Heart left ventricle (tissue), 13 donors: ENCODE measurements at regions not wholly inside any gene's neighbourhood (a gene's known extent, or its start where the extent isn't known, plus 50 kb on each side); places are given as distances from the start of the nearest gene placed in this dataset.

Source experiments
- POLR2A ChIP-seq, 2 donors: fragments of 450-650 bp; IDR thresholded peaks; one replicate each; pipeline ENCODE4 v1.6.1; 2017; ENCODE audit warnings: antibody characterized with exemption in 2 of 2, mild to moderate bottlenecking in 2 of 2, moderate library complexity in 2 of 2
- TF ChIP-seq, protein P1 (sequence below), 12 donors: fragments of 200-600 bp; sonication (generic) in 4 of 12; IDR thresholded peaks; one replicate each; pipeline versions ENCODE4 v1.5.0 to v1.8.0; 2018 to 2022; ENCODE audit warnings: antibody characterized with exemption in 12 of 12, mild to moderate bottlenecking in 5 of 12
- donor health status: ischemic (EF 13 %, LVEDD 7.1; RV severe dilation, severe dysfunction).
- donor health status: DM: no; HTN: yes; CAD: no.
- donor health status: DM: no; HTN: no; CAD: no.
- donor health status: ischemic (EF 25% LVEDD 6.9; RV normal size, moderate dysfunction).
- donor health status: ischemic (EF 25% LVEDD 5.7; RV mildly dilated, moderate dysfunction).
- donor health status: ischemic (EF 35%, LVEDD 5.7; RV mildly dilated, moderate dysfunction).
- donor health status: nonischemic (EF 11% LVEDD 7.7; RV severe dilation, severe dysfunction).
- donor health status: DM: yes; HTN: yes; CAD: no.
- donor health status: PGD.
- donor health status: ischemic (EF 29% LVEDD 5.4; RV normal size, mild dysfunction).
- donor health status: nonischemic (EF 23%, LVEDD 6.1; RV moderate dilation, normal function).

DNA sequence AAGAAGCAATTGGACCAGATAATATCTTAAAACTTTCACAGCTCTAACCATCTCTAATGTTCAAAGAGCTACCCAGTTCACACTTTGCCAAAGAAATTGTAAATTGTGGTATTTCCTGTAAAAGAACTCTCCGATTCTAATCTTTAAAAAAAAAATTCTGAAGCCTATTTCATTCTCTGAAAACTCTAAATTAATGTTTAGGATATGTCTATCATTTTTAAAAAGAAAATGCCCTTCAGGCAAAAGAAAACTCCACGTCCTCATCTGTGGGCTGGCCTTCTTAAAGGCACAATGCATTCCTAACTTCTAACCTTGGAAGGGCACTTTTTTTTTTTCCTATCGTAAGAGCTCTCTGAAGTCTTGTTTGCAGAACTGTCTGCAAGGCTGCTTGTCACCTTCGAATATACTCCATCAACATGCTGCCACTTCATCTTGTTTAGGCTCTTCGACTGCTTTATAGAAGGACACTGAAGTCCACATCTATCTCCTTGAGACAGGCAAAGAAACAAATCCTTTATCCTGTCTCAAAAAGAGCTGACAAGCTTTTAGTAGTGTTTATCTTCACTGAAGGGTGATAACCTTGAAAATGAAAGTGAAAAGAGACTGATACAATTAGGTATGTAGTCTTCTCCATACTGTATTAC is 124.3 kb upstream of the SLC39A10 start:
- TF ChIP-seq, protein P1, sequence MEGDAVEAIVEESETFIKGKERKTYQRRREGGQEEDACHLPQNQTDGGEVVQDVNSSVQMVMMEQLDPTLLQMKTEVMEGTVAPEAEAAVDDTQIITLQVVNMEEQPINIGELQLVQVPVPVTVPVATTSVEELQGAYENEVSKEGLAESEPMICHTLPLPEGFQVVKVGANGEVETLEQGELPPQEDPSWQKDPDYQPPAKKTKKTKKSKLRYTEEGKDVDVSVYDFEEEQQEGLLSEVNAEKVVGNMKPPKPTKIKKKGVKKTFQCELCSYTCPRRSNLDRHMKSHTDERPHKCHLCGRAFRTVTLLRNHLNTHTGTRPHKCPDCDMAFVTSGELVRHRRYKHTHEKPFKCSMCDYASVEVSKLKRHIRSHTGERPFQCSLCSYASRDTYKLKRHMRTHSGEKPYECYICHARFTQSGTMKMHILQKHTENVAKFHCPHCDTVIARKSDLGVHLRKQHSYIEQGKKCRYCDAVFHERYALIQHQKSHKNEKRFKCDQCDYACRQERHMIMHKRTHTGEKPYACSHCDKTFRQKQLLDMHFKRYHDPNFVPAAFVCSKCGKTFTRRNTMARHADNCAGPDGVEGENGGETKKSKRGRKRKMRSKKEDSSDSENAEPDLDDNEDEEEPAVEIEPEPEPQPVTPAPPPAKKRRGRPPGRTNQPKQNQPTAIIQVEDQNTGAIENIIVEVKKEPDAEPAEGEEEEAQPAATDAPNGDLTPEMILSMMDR (IDR thresholded peaks at IDR 0.05), result no peak
- TF ChIP-seq POLR2A (IDR thresholded peaks at IDR 0.05), result no peak
